ENCODE measurements at regions not wholly inside any gene's neighbourhood (a gene's known extent, or its start where the extent isn't known, plus 50 kb on each side); places are given as distances from the start of the nearest gene placed in this dataset.

DNA sequence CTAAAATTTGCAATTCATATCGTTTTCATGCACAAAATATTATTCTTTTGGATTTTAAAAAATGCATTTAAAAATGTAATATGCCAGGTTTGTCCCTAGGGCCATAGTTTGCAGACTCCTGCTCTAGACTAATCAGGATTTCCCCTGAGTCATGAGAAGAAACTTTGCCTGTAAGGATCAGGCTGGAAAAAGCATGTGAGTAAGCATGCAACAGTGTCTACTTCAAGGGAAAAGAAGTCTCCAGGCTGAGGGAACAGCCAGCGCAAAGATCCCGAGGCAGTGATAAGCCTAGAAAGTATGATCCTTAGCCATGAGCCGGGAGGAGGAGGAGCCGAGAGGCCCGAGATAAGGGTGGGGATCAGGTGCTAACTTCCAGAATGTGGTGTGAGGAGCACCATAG is 382.8 kb upstream of the CFAP20DC start:
- CTCF ChIA-PET, result no interaction called here
- TF ChIP-seq, protein P1, sequence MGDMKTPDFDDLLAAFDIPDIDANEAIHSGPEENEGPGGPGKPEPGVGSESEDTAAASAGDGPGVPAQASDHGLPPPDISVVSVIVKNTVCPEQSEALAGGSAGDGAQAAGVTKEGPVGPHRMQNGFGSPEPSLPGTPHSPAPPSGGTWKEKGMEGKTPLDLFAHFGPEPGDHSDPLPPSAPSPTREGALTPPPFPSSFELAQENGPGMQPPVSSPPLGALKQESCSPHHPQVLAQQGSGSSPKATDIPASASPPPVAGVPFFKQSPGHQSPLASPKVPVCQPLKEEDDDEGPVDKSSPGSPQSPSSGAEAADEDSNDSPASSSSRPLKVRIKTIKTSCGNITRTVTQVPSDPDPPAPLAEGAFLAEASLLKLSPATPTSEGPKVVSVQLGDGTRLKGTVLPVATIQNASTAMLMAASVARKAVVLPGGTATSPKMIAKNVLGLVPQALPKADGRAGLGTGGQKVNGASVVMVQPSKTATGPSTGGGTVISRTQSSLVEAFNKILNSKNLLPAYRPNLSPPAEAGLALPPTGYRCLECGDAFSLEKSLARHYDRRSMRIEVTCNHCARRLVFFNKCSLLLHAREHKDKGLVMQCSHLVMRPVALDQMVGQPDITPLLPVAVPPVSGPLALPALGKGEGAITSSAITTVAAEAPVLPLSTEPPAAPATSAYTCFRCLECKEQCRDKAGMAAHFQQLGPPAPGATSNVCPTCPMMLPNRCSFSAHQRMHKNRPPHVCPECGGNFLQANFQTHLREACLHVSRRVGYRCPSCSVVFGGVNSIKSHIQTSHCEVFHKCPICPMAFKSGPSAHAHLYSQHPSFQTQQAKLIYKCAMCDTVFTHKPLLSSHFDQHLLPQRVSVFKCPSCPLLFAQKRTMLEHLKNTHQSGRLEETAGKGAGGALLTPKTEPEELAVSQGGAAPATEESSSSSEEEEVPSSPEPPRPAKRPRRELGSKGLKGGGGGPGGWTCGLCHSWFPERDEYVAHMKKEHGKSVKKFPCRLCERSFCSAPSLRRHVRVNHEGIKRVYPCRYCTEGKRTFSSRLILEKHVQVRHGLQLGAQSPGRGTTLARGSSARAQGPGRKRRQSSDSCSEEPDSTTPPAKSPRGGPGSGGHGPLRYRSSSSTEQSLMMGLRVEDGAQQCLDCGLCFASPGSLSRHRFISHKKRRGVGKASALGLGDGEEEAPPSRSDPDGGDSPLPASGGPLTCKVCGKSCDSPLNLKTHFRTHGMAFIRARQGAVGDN (IDR thresholded peaks at IDR 0.05), result no peak
- TF ChIP-seq NBN (IDR thresholded peaks at IDR 0.05) (no peak), EGR1 (IDR thresholded peaks at IDR 0.05; ENCODE audit: borderline replicate concordance in 1 of 2, low read depth in 2 of 2, low read length in 2 of 2) (no peak), MTA2 (IDR thresholded peaks at IDR 0.05; ENCODE audit: low read depth) (no peak), DPF2 (IDR thresholded peaks at IDR 0.05) (no peak), NFYA (IDR thresholded peaks at IDR 0.05; ENCODE audit: borderline replicate concordance, low read depth, low read length) (no peak), POLR2AphosphoS2 (IDR thresholded peaks at IDR 0.05; ENCODE audit: low read depth, low read length) (no peak), PAX8 (IDR thresholded peaks at IDR 0.05) (no peak), IKZF1 (conservative IDR thresholded peaks at IDR 0.05) (no peak), RELA (IDR thresholded peaks at IDR 0.05; ENCODE audit: borderline replicate concordance, partially characterized antibody) (no peak), CREB1 (IDR thresholded peaks at IDR 0.05; ENCODE audit: low read depth) (no peak), NR2F1 (conservative IDR thresholded peaks at IDR 0.05) (no peak), NFYB (IDR thresholded peaks at IDR 0.05; ENCODE audit: insufficient read depth, low read depth, low read length) (no peak), BRCA1 (IDR thresholded peaks at IDR 0.05; ENCODE audit: low read depth, low read length) (no peak), RBBP5 (conservative IDR thresholded peaks at IDR 0.05) (no peak)
- no peak for ATAC-seq

More for the DNA sequence above, 382.8 kb upstream of the CFAP20DC start:
- no peak overlapping the region for H3K4me3 ChIP-seq
- RAD21 ChIA-PET (ENCODE audit: unreplicated experiment), result interaction anchor here (1.4 to 1.8 kb wide), 2 partner anchors 12 to 116 kb away, joined by 3 to 4 read pairs; no protein-coding TSS in a partner anchor
- no TSS peak for BruUV-seq (replicated peaks)
- H3K4me1 ChIP-seq (ENCODE audit: control insufficient read depth, insufficient read depth, low read length), result no peaks in the 10 kb centered on the region
- H2AFZ ChIP-seq (ENCODE audit: control insufficient read depth, low read depth, low read length), result no peak overlapping the region
- no peak overlapping the region for H3K9ac ChIP-seq (ENCODE audit: control insufficient read depth, insufficient read depth, low read length)
- POLR2A ChIA-PET, result no interaction called here
- no peaks in the 10 kb centered on the region for H4K20me1 ChIP-seq (ENCODE audit: control insufficient read depth, insufficient read depth)
- FAIRE-seq (no peak), DNase-seq (ENCODE audit: low read depth, low spot score) (no peak)
- H3K27ac ChIP-seq (ENCODE audit: control insufficient read depth, insufficient read depth), result no peak overlapping the region
- no peak overlapping the region for H3K4me2 ChIP-seq (ENCODE audit: control insufficient read depth, insufficient read depth)
- WGBS (ENCODE audit: insufficient coverage, insufficient replicate concordance, low lambda C conversion rate, missing lambda C conversion rate), result 51% methylated on average over 6 of the region's 6 CpGs
- H3K9me3 ChIP-seq (replicated peaks; ENCODE audit: control insufficient read depth, insufficient read depth, low read length), result peaks cover 6% of the 10 kb centered on the region; the same call in 2 of the 3 replicates
- in situ Hi-C loops (cut with MboI), result no loop called here
- intact Hi-C loops (cut with micrococcal nuclease; ENCODE audit: unreplicated experiment), result no loop called here
- no peaks in the 10 kb centered on the region for H3K36me3 ChIP-seq (ENCODE audit: control insufficient read depth in 2 of 2, insufficient read depth in 2 of 2, low read length in 1 of 2)
- SMC1A ChIA-PET (ENCODE audit: uncharacterized antibody, unreplicated experiment), result interaction anchor here (1.6 kb wide), 2 partner anchors 8 to 10 kb away, joined by 3 read pairs; no protein-coding TSS in a partner anchor
- H3K79me2 ChIP-seq (ENCODE audit: control insufficient read depth, insufficient read depth, low read length), result no peaks in the 10 kb centered on the region
- no peaks in the 10 kb centered on the region for H3K27me3 ChIP-seq (replicated peaks in 1 of 2; ENCODE audit: control insufficient read depth in 2 of 2, insufficient read depth in 2 of 2, low read length in 1 of 2)
